WTC11 (cell line): ENCODE measurements at regions not wholly inside any gene's neighbourhood (a gene's known extent, or its start where the extent isn't known, plus 50 kb on each side); places are given as distances from the start of the nearest gene placed in this dataset.

ENCODE experiments used
- ATAC-seq: fragments of 200-7000 bp; cut with Tn5 transposase; 2 replicates; pipeline ENCODE4 v1.10.0; 2021; ENCODE audit warnings: mild to moderate bottlenecking, moderate library complexity
- CTCF ChIA-PET: fragments of 300-600 bp; sonication (Branson Sonifier 250); formaldehyde crosslinking; loops from one replicate; lab custom pipeline; 2021; ENCODE audit warnings: antibody characterized with exemption; lab: Charles Lee
- POLR2A ChIA-PET: fragments of 350-600 bp; sonication (Branson Sonifier 250); formaldehyde crosslinking; loops from one replicate; lab custom pipeline; 2021; ENCODE audit warnings: antibody characterized with exemption; lab: Charles Lee
- DNase-seq: peaks from one replicate; pipeline ENCODE4 v3.0.0; 2021; ENCODE audit warnings: low spot score
- H3K27ac Mint-ChIP-seq: 2 replicates; pipeline ENCODE4 v1.8.0; 2021; ENCODE audit warnings: mixed read lengths
- H3K27me3 Mint-ChIP-seq: 2 replicates; pipeline ENCODE4 v1.8.0; 2021; ENCODE audit warnings: low read depth, mild to moderate bottlenecking, moderate library complexity, mixed read lengths
- H3K36me3 Mint-ChIP-seq: 2 replicates; pipeline ENCODE4 v1.8.0; 2021; ENCODE audit warnings: mixed read lengths
- H3K4me1 Mint-ChIP-seq: 2 replicates; pipeline ENCODE4 v1.8.0; 2022; ENCODE audit warnings: mixed read lengths
- H3K4me3 Mint-ChIP-seq: 2 replicates; pipeline ENCODE4 v1.8.0; 2021; ENCODE audit warnings: mild to moderate bottlenecking, moderate library complexity, mixed read lengths
- H3K9me3 Mint-ChIP-seq: 2 replicates; pipeline ENCODE4 v1.8.0; 2021; ENCODE audit warnings: mixed read lengths
- E2F1 ChIP-seq: sonication (generic); formaldehyde crosslinking; IDR thresholded peaks from 2 replicates; pipeline ENCODE4 v1.8.0; 2022; ENCODE audit warnings: mild to moderate bottlenecking, missing genetic modification reagents
- FOXP4 ChIP-seq: sonication (generic); formaldehyde crosslinking; IDR thresholded peaks from 2 replicates; pipeline ENCODE4 v1.8.0; 2022; ENCODE audit warnings: mild to moderate bottlenecking, missing genetic modification reagents
- NFATC4 ChIP-seq: fragments of 250-450 bp; sonication (Bioruptor Pico); IDR thresholded peaks from 2 replicates; pipeline ENCODE4 v1.9.0; 2021; ENCODE audit warnings: mild to moderate bottlenecking
- PRDM15 ChIP-seq: sonication (generic); formaldehyde crosslinking; IDR thresholded peaks from 2 replicates; pipeline ENCODE4 v1.8.0; 2022; ENCODE audit warnings: missing genetic modification reagents
- SP1 ChIP-seq: sonication (generic); formaldehyde crosslinking; conservative IDR thresholded peaks from 2 replicates; pipeline ENCODE4 v1.8.1; 2022; ENCODE audit warnings: missing genetic modification reagents
- STAT6 ChIP-seq: sonication (generic); formaldehyde crosslinking; conservative IDR thresholded peaks from 2 replicates; pipeline ENCODE4 v1.8.1; 2023; ENCODE audit warnings: mild to moderate bottlenecking, low read depth, missing genetic modification reagents, moderate library complexity
- TP53 ChIP-seq: sonication (generic); formaldehyde crosslinking; IDR thresholded peaks from 2 replicates; pipeline ENCODE4 v1.8.1; 2023; ENCODE audit warnings: mild to moderate bottlenecking, missing genetic modification reagents
- ZMAT4 ChIP-seq: fragments of 250-450 bp; sonication (Bioruptor Pico); IDR thresholded peaks from 2 replicates; pipeline ENCODE4 v1.9.0; 2021; ENCODE audit warnings: mild to moderate bottlenecking
- ZNF263 ChIP-seq: sonication (generic); formaldehyde crosslinking; IDR thresholded peaks from 2 replicates; pipeline ENCODE4 v1.8.1; 2022; ENCODE audit warnings: low read depth, mild to moderate bottlenecking, moderate library complexity, missing genetic modification reagents
- TF ChIP-seq, protein P1 (sequence below): sonication (generic); formaldehyde crosslinking; IDR thresholded peaks from 2 replicates; pipeline ENCODE4 v1.8.0; 2023; ENCODE audit warnings: missing genetic modification reagents, mild to moderate bottlenecking, borderline replicate concordance
- TF ChIP-seq, protein P2 (sequence below): sonication (generic); formaldehyde crosslinking; IDR thresholded peaks from 2 replicates; pipeline ENCODE4 v1.8.1; 2023; ENCODE audit warnings: mild to moderate bottlenecking, missing genetic modification reagents, borderline replicate concordance
- TF ChIP-seq, protein P3 (sequence below): sonication (generic); formaldehyde crosslinking; IDR thresholded peaks from 2 replicates; pipeline ENCODE4 v1.8.1; 2023; ENCODE audit warnings: mild to moderate bottlenecking, missing genetic modification reagents
- TF ChIP-seq, protein P4 (sequence below): sonication (generic); formaldehyde crosslinking; IDR thresholded peaks from 2 replicates; pipeline ENCODE4 v1.8.1; 2023; ENCODE audit warnings: mild to moderate bottlenecking, moderate library complexity, missing genetic modification reagents

- TF ChIP-seq E2F1 (no peak), ZNF263 (CRISPR knock-in tag) (no peak), ZMAT4 (no peak), SP1 (CRISPR knock-in tag) (no peak), FOXP4 (CRISPR knock-in tag) (no peak), PRDM15 (CRISPR knock-in tag) (no peak)
- TF ChIP-seq, protein P1, sequence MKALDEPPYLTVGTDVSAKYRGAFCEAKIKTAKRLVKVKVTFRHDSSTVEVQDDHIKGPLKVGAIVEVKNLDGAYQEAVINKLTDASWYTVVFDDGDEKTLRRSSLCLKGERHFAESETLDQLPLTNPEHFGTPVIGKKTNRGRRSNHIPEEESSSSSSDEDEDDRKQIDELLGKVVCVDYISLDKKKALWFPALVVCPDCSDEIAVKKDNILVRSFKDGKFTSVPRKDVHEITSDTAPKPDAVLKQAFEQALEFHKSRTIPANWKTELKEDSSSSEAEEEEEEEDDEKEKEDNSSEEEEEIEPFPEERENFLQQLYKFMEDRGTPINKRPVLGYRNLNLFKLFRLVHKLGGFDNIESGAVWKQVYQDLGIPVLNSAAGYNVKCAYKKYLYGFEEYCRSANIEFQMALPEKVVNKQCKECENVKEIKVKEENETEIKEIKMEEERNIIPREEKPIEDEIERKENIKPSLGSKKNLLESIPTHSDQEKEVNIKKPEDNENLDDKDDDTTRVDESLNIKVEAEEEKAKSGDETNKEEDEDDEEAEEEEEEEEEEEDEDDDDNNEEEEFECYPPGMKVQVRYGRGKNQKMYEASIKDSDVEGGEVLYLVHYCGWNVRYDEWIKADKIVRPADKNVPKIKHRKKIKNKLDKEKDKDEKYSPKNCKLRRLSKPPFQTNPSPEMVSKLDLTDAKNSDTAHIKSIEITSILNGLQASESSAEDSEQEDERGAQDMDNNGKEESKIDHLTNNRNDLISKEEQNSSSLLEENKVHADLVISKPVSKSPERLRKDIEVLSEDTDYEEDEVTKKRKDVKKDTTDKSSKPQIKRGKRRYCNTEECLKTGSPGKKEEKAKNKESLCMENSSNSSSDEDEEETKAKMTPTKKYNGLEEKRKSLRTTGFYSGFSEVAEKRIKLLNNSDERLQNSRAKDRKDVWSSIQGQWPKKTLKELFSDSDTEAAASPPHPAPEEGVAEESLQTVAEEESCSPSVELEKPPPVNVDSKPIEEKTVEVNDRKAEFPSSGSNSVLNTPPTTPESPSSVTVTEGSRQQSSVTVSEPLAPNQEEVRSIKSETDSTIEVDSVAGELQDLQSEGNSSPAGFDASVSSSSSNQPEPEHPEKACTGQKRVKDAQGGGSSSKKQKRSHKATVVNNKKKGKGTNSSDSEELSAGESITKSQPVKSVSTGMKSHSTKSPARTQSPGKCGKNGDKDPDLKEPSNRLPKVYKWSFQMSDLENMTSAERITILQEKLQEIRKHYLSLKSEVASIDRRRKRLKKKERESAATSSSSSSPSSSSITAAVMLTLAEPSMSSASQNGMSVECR: no peak
- TF ChIP-seq, protein P2, sequence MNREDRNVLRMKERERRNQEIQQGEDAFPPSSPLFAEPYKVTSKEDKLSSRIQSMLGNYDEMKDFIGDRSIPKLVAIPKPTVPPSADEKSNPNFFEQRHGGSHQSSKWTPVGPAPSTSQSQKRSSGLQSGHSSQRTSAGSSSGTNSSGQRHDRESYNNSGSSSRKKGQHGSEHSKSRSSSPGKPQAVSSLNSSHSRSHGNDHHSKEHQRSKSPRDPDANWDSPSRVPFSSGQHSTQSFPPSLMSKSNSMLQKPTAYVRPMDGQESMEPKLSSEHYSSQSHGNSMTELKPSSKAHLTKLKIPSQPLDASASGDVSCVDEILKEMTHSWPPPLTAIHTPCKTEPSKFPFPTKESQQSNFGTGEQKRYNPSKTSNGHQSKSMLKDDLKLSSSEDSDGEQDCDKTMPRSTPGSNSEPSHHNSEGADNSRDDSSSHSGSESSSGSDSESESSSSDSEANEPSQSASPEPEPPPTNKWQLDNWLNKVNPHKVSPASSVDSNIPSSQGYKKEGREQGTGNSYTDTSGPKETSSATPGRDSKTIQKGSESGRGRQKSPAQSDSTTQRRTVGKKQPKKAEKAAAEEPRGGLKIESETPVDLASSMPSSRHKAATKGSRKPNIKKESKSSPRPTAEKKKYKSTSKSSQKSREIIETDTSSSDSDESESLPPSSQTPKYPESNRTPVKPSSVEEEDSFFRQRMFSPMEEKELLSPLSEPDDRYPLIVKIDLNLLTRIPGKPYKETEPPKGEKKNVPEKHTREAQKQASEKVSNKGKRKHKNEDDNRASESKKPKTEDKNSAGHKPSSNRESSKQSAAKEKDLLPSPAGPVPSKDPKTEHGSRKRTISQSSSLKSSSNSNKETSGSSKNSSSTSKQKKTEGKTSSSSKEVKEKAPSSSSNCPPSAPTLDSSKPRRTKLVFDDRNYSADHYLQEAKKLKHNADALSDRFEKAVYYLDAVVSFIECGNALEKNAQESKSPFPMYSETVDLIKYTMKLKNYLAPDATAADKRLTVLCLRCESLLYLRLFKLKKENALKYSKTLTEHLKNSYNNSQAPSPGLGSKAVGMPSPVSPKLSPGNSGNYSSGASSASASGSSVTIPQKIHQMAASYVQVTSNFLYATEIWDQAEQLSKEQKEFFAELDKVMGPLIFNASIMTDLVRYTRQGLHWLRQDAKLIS (CRISPR knock-in tag): no peak
Measured at GRCh38 chr3:82355228-82355627, 593.8 kb upstream of the GBE1 start (continued).

DNA sequence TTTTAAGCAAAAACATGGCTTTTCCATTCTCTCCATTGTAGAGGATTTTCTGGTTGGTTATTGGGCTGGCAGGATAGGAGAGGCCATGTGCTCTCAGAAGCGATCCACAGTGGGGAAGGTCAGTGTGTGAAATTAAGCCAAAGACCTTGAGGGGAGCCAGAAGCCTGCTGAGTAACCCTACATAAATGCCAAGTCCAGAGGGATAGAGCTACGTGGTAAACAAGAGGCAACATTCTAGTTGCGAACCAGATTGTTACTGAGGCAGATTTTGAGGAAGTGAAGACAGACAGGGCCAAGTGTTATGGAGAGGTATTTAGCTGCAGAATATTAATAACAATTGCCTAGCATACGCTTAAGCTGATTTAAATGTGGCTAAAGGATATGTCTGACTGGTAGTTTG, 592.8 kb upstream of the GBE1 start:
- peaks cover 13% of the 10 kb centered on the region; the same call in 1 of the 2 replicates for H3K36me3 Mint-ChIP-seq
- no peaks in the 10 kb centered on the region for H3K27me3 Mint-ChIP-seq
- ATAC-seq: peak; percentile 20; the same call in 1 of the 2 replicates
- CTCF ChIA-PET: no interaction called here
- DNase-seq: no peak
- POLR2A ChIA-PET: no interaction called here
- H3K27ac Mint-ChIP-seq: peak overlapping the region; percentile 70
- H3K9me3 Mint-ChIP-seq: peaks cover 28% of the 10 kb centered on the region
- TF ChIP-seq, protein P3, sequence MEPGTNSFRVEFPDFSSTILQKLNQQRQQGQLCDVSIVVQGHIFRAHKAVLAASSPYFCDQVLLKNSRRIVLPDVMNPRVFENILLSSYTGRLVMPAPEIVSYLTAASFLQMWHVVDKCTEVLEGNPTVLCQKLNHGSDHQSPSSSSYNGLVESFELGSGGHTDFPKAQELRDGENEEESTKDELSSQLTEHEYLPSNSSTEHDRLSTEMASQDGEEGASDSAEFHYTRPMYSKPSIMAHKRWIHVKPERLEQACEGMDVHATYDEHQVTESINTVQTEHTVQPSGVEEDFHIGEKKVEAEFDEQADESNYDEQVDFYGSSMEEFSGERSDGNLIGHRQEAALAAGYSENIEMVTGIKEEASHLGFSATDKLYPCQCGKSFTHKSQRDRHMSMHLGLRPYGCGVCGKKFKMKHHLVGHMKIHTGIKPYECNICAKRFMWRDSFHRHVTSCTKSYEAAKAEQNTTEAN (CRISPR knock-in tag): no peak
- TF ChIP-seq TP53 (no peak), NFATC4 (CRISPR knock-in tag) (no peak), STAT6 (no peak)
- TF ChIP-seq, protein P4, sequence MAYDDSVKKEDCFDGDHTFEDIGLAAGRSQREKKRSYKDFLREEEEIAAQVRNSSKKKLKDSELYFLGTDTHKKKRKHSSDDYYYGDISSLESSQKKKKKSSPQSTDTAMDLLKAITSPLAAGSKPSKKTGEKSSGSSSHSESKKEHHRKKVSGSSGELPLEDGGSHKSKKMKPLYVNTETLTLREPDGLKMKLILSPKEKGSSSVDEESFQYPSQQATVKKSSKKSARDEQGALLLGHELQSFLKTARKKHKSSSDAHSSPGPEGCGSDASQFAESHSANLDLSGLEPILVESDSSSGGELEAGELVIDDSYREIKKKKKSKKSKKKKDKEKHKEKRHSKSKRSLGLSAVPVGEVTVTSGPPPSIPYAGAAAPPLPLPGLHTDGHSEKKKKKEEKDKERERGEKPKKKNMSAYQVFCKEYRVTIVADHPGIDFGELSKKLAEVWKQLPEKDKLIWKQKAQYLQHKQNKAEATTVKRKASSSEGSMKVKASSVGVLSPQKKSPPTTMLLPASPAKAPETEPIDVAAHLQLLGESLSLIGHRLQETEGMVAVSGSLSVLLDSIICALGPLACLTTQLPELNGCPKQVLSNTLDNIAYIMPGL (CRISPR knock-in tag): no peak
- H3K4me3 Mint-ChIP-seq: no peak overlapping the region
- H3K4me1 Mint-ChIP-seq: peaks cover 33% of the 10 kb centered on the region
